ENCODE measurements at regions not wholly inside any gene's neighbourhood (a gene's known extent, or its start where the extent isn't known, plus 50 kb on each side); places are given as distances from the start of the nearest gene placed in this dataset.

DNA sequence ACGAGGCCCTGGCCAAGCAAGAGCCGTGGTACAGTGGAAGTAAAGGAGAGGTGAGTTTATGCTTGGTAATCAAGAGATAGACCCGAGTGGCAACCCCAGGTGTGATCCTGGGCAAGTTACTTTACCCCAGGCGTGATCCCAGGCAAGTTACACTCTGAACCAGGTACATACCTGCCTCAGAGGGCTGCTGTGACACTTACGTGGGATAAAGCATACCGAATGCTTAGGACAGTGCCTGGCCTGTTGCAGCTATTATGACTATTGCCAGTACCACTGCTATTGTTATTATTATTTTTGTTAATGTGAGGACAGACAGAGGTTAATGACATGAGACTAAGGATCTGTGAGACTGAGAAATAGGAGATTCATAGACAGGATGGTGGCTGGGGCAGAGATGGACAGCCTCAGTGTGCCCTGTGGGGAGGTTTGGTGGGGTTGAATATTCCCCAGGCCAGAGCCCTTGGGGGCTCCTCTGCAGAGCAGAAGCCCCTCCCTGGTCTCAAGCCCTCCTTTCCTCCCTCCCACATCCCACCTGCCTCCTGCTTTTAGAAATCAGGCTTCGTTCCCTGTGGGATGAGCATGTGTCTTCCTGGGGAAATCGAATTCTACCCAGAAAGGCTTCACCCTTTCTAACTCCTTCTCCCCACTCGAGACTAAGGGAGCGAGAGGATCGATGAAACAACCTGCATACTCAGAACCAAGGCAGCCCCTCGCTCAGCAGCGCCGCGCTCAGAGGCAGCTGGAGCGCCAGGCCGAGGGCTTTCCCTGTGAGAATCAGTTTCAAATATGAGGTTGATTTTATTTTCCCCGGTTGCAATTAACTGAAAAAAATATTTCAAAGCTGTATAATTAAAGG lies 62.0 kb upstream of the SIX3 start:
- DNase-seq = no peak

DNA sequence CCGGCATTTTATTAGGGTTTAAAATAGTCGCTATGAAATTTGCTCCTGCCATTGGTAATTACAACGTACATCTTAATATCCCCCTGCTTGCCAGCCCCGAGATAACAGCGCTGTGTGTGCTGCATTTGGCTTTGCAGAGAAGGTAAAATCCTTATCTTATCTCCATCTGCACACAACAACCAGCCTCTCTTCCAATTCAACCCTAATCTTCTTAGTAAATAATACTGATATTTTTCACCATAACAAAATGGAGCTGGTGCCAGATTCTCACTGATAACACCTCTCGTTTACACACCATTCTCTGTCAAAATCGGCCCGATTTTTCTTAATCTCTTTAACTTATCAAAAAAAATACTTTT lies 61.4 kb upstream of the SIX3 start:
- DNase-seq = no peak

DNA sequence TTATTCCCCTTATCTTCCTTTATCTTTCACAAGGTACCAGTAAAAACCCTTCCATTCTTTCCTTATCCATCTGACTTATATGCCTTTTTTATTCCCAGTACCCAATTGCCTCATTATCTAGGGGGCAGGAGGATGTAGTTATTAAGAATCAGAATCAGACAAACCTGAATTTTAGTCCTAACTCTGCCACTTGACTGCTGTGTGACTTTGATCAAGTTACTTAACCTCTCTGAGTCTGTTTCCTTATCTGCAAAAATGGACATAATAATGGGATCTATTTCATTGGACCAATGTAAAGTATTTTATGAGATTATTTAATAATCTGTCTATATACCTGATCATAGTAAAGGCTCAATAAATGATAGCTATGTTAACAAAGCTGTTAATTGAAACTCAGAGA lies 59.6 kb upstream of the SIX3 start:
- no peak for DNase-seq

DNA sequence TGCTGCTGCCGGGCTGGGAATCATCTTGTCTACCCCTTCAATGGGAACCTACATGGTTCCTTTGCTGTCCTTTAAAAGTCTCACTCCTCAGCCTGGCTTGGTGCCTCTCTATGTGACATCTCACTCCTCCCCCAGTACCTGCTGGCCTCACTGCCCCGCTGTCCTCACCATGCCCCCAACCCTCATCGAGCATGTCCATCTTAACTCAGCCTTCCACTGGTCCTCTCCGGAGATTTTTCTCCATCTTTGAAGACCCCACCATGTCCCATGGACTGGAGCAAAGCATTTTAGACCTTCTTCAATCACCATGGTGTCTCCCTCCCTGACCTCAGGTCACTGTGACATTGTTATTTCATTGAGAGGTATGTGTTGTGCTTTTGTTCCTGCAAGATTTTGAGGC lies 58.1 kb upstream of the SIX3 start:
- no peak for DNase-seq

DNA sequence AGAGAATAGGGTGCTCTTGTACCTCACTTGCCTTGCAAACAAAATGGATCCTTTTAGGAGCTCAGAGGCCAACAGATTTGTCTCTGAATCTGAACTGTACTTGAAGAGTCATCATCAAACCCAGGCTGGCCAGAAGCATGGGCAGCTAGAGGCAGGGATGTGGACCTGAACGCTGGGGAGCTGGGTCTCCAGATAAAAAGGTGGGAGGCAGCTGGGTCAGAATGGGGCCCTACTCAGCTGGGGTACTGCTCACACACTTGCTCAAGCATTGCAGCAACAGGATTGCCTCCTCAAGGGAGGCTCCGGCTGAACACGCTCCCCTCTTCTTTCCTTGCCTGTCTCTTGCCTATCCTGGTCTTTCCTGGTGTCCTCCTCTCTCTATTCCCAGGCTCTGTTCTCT lies 57.3 kb upstream of the SIX3 start:
- DNase-seq = no peak

DNA sequence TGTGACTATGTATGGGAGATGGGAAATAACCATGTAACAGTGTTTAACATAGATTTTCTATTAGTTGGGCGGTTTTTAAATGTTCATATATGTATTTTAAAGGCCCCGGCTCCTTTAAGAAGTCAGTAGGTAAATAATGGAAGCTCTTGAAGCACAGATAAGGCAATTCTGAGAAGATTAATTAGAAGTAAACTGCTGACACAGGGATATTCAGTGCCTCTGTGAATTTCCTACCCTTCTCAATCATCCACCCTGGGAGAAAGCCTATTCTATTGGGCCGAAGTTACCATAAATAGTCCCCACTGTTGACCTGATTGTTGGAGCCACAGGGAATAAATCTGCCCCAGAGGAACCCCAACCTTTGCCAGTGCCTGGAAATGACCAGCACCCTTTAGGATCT lies 56.8 kb upstream of the SIX3 start:
- no peak for DNase-seq

DNA sequence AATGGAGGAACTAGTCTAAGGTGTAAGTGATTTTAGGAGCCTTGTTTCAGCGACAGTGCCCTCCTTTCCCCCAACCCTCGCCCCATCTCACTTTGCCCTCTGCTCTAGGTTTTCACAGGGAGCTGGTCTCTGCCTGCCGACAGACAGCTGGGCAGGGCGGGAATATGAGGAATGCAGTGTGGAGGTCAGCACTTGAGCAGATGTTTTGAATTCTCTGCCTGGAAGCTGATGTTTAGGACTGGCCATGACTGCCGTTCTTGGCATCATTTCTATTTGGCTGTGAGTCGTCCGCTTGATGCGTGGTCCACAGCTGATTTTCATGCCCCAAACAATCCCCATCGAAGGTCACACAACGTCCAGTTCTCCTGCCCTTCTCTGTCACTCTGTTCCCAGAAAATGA lies 55.1 kb upstream of the SIX3 start:
- DNase-seq = no peak

DNA sequence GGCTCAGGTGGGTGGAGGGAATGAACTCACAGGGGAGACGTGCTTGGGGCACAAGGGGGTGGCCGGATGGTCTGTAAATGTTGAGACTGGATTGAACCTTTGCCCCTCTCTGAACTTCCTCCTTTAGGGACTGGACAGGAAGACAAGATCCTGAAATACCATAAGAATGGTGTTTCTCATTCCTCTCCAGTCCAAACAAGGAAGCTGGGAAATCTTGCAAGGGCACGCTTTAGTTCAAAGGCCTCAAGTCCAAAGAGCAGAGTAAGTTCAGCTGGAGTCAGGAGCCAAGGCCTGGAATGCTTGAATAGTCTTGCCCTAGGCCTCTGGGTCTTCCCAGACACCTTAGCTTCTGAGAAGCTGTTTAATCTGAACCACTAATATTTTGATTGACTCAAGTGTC lies 52.4 kb upstream of the SIX3 start:
- DNase-seq = no peak
